ENCODE measurements at regions not wholly inside any gene's neighbourhood (a gene's known extent, or its start where the extent isn't known, plus 50 kb on each side); places are given as distances from the start of the nearest gene placed in this dataset.

DNA sequence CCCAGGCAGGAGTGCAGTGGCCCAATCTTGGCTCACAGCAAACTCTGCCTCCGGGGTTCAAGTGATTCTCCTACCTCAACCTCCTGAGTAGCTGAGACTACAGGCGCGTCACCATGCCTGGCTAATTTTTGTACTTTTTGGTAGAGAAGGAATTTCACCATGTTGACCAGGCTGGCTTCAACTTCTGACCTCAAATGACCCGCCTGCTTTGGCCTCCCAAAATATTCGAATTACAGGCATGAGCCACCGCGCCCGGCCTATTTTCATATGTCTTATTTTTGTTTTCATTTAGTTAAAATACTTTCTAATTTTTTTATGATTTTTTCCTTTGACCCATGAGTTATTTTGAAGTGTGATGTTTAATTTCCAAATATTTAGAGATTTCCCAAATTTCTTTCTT is 143.6 kb upstream of the VRK1 start:
- intact Hi-C loops (cut with DNase I): no loop called here
- DNase-seq (ENCODE audit: extremely low spot score): peak; percentile 86
- Histone ChIP-seq H3K27me3 (no peaks in the 10 kb centered on the region), H3K9me3 (peaks cover 0 to 25% (median 4%) of the 10 kb centered on the region in 4 donors), H3K36me3 (no peaks in the 10 kb centered on the region), H3K4me3 (no peak overlapping the region), H3K27ac (replicated peaks in 1 of 4) (no peak overlapping the region), H3K4me1 (no peaks in the 10 kb centered on the region)
- 94% methylated on average over 8 of the region's 8 CpGs for WGBS
- TF ChIP-seq, protein P1, sequence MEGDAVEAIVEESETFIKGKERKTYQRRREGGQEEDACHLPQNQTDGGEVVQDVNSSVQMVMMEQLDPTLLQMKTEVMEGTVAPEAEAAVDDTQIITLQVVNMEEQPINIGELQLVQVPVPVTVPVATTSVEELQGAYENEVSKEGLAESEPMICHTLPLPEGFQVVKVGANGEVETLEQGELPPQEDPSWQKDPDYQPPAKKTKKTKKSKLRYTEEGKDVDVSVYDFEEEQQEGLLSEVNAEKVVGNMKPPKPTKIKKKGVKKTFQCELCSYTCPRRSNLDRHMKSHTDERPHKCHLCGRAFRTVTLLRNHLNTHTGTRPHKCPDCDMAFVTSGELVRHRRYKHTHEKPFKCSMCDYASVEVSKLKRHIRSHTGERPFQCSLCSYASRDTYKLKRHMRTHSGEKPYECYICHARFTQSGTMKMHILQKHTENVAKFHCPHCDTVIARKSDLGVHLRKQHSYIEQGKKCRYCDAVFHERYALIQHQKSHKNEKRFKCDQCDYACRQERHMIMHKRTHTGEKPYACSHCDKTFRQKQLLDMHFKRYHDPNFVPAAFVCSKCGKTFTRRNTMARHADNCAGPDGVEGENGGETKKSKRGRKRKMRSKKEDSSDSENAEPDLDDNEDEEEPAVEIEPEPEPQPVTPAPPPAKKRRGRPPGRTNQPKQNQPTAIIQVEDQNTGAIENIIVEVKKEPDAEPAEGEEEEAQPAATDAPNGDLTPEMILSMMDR (IDR thresholded peaks at IDR 0.05): no peak
- TF ChIP-seq POLR2A (IDR thresholded peaks at IDR 0.05; ENCODE audit: low read depth): no peak
- TF ChIP-seq EP300 (IDR thresholded peaks at IDR 0.05): no peak
- no peak for TF ChIP-seq POLR2AphosphoS5 (IDR thresholded peaks at IDR 0.05)

DNA sequence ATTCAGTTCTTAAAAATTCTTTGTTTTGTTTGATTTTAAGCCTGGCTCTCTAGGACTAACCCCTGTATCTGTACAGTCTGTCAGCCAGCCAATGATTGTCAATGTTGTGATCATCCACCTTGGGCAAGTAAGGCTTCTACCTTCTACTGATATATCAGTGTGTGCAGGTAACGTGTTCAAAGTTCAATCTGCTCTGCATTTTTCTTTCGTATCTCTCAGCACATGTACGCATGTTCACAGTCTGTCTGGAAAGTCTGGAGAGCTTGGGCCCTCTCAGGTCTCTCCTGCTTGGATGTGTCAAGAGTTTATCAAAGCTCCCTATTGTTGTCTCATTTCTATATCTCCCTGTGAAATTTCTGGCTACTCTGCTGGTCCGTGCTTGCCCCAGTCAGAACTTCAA is 138.6 kb upstream of the VRK1 start:
- Histone ChIP-seq H3K4me1 (peaks cover 0 to 21% (median 19%) of the 10 kb centered on the region in 4 donors), H3K9me3 (peaks cover 0 to 22% (median 4%) of the 10 kb centered on the region in 4 donors), H3K36me3 (no peaks in the 10 kb centered on the region), H3K4me3 (no peak overlapping the region), H3K27me3 (no peaks in the 10 kb centered on the region), H3K27ac (replicated peaks in 1 of 4) (no peak overlapping the region)
- TF ChIP-seq EP300 (IDR thresholded peaks at IDR 0.05): no peak
- no peak for TF ChIP-seq POLR2AphosphoS5 (IDR thresholded peaks at IDR 0.05)
- TF ChIP-seq, protein P1 (IDR thresholded peaks at IDR 0.05): no peak
- TF ChIP-seq POLR2A (IDR thresholded peaks at IDR 0.05; ENCODE audit: low read depth): no peak
- WGBS: 91% methylated on average over 4 of the region's 4 CpGs
- DNase-seq (ENCODE audit: extremely low spot score): peak; percentile 29
- intact Hi-C loops (cut with DNase I): no loop called here

DNA sequence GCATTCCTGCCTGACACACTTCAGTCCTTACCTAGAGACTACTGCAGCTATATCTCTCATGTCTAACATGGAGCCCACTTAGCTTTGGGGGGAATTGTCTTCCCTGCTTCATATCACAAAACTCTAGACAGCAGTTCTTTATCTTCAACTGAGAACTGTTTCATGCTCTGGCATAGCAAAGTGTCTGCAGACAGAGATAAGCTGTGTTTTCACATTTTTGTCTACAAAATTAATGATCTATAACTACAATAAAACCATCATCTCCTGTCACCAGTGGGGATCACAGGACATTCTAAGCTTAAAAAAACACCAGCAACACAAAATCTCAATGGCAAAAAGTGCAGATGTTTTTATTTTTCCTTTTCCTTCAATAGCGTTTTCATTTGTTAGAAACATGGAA is 137.1 kb upstream of the VRK1 start:
- no peaks in the 10 kb centered on the region for H3K27me3 ChIP-seq
- peak; percentile 12 for DNase-seq (ENCODE audit: extremely low spot score)
- TF ChIP-seq, protein P1 (IDR thresholded peaks at IDR 0.05): no peak
- TF ChIP-seq POLR2A (IDR thresholded peaks at IDR 0.05; ENCODE audit: low read depth): no peak
- TF ChIP-seq POLR2AphosphoS5 (IDR thresholded peaks at IDR 0.05): no peak
- no peak for TF ChIP-seq EP300 (IDR thresholded peaks at IDR 0.05)
- peaks cover 0 to 22% (median 4%) of the 10 kb centered on the region in 4 donors for H3K9me3 ChIP-seq
- H3K27ac ChIP-seq (replicated peaks in 1 of 4): no peak overlapping the region
- H3K4me1 ChIP-seq: peaks cover 0 to 21% (median 19%) of the 10 kb centered on the region in 4 donors
- H3K36me3 ChIP-seq: no peaks in the 10 kb centered on the region
- WGBS: 47% methylated on average over 1 of the region's 1 CpG
- no peak overlapping the region for H3K4me3 ChIP-seq
- intact Hi-C loops (cut with DNase I): no loop called here

DNA sequence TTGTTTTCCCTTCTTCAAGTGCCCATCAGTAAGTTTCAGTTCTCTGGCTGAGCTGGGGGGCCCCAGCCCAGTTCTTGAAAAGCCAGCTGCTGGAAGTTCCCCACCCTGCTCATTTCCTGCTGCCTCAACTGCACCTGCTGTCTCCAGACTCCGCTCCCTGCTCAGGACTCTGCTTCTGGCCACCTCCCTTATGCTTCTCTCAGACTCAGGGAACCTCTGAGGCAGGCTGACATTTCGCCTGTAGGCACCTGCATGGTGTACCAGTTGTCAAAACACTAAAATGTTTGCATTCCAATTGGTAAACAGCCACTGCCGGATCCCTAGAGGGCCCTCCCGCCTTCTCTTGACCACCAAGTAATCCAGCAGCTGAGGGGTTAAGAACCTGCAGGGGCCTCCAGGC is 136.5 kb upstream of the VRK1 start:
- peaks cover 0 to 21% (median 19%) of the 10 kb centered on the region in 4 donors for H3K4me1 ChIP-seq
- H3K27me3 ChIP-seq: no peaks in the 10 kb centered on the region
- 69% methylated on average over 4 of the region's 4 CpGs for WGBS
- H3K9me3 ChIP-seq: peaks cover 0 to 17% (median 4%) of the 10 kb centered on the region in 4 donors
- intact Hi-C loops (cut with DNase I): no loop called here
- H3K36me3 ChIP-seq: no peaks in the 10 kb centered on the region
- H3K27ac ChIP-seq (replicated peaks in 1 of 4): no peak overlapping the region
- DNase-seq (ENCODE audit: extremely low spot score): peak; percentile 75
- no peak for TF ChIP-seq EP300 (IDR thresholded peaks at IDR 0.05)
- TF ChIP-seq, protein P1 (IDR thresholded peaks at IDR 0.05): no peak
- no peak for TF ChIP-seq POLR2AphosphoS5 (IDR thresholded peaks at IDR 0.05)
- no peak for TF ChIP-seq POLR2A (IDR thresholded peaks at IDR 0.05; ENCODE audit: low read depth)
- no peak overlapping the region for H3K4me3 ChIP-seq
